GM12878 (cell line): ENCODE measurements at regions not wholly inside any gene's neighbourhood (a gene's known extent, or its start where the extent isn't known, plus 50 kb on each side); places are given as distances from the start of the nearest gene placed in this dataset.

Experiments
- CTCF ChIP-seq, 3 experiments: IDR thresholded peaks in 2 of 3; conservative IDR thresholded peaks in 1 of 3; 2 replicates each; pipeline ENCODE4 v1.5.1; 2011; ENCODE audit warnings: low read depth in 3 of 3, low read length in 3 of 3, mild to moderate bottlenecking in 3 of 3, control low read depth in 2 of 3, moderate library complexity in 2 of 3, inconsistent platforms in 1 of 3, mixed read lengths in 1 of 3; ENCODE audit not compliant: control insufficient read depth in 2 of 3, insufficient read depth in 1 of 3; ENCODE audit errors: extremely low read depth in 1 of 3
- POLR2AphosphoS5 ChIP-seq: IDR thresholded peaks from 2 replicates; pipeline ENCODE4 v1.6.1; 2011; ENCODE audit warnings: mild to moderate bottlenecking, low read length, inconsistent platforms

- TF ChIP-seq CTCF (IDR thresholded peaks at IDR 0.05 in 2 of 3, conservative IDR thresholded peaks at IDR 0.05 in 1 of 3; ENCODE audit: control insufficient read depth in 2 of 3, extremely low read depth in 1 of 3, insufficient read depth in 1 of 3, low read depth in 3 of 3, low read length in 3 of 3): no peak
- no peak for TF ChIP-seq POLR2AphosphoS5
Observed at GRCh38 chr14:97457575-97458085, 660.4 kb downstream of the VRK1 start.
